AG09319 (cell line): ENCODE measurements at regions not wholly inside any gene's neighbourhood (a gene's known extent, or its start where the extent isn't known, plus 50 kb on each side); places are given as distances from the start of the nearest gene placed in this dataset.

Source experiments
- DNase-seq: peaks from one replicate; pipeline ENCODE4 v3.0.0-alpha.2; 2010; ENCODE audit warnings: low read depth; ENCODE audit errors: extremely low read depth
- TF ChIP-seq, protein P1 (sequence below): IDR thresholded peaks from 2 replicates; pipeline ENCODE4 v1.5.1; 2011; ENCODE audit warnings: low read depth, mild to moderate bottlenecking, inconsistent platforms, low read length, moderate library complexity

DNA sequence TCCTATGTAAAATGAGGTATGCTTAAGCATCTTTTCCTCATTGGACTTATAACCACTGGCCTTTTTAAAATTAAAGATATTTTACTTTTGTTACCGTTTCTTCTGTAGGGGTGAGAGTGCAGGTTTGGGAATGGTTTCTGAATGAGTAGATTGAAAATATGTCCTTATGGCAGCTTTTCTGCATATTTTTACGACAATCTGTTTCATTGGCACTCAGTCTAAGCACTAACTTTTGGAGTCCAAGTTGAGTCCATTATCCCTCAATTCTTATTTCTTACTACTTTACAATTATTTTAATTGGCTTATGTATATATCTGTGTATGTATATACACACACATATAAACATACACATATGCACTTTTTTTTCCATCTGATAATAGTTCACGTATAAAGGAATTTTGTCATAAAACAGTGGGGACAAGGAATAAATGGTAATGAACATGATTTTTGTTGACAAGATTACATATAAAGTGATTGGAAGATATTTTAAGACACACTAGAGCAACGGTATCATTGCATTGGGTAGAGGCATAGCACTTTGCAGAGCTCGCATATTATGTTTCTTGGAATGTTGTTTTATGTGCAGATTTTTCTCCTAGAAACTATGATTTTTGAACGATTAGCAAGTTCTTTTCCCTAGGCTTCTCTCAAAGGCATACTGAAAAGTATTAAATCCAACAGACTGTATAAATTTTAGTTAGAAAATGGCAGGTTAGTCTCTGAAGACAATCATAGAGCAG, 133.0 kb downstream of the FAT4 start:
- DNase-seq, result no peak
- TF ChIP-seq, protein P1, sequence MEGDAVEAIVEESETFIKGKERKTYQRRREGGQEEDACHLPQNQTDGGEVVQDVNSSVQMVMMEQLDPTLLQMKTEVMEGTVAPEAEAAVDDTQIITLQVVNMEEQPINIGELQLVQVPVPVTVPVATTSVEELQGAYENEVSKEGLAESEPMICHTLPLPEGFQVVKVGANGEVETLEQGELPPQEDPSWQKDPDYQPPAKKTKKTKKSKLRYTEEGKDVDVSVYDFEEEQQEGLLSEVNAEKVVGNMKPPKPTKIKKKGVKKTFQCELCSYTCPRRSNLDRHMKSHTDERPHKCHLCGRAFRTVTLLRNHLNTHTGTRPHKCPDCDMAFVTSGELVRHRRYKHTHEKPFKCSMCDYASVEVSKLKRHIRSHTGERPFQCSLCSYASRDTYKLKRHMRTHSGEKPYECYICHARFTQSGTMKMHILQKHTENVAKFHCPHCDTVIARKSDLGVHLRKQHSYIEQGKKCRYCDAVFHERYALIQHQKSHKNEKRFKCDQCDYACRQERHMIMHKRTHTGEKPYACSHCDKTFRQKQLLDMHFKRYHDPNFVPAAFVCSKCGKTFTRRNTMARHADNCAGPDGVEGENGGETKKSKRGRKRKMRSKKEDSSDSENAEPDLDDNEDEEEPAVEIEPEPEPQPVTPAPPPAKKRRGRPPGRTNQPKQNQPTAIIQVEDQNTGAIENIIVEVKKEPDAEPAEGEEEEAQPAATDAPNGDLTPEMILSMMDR, result no peak

DNA sequence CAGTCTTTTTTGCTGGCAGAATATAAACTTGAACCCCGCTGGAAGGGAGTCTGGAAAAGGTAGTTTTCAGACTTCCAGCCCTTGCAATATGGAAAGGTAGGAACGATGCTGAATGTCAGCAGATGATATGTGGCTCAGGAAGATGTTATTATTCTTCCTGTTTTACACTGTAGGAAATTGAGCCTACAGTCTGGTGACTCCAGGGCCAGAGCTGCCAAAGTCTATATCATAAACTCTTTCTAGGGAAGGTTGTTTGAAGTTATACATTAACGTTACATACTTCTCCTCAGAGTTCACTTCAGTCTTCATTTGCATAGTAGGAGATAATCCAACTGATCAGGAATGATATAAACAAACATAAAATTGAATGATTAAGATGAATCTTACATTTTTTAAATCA, 141.3 kb downstream of the FAT4 start:
- no peak for DNase-seq
- TF ChIP-seq, protein P1, result no peak

DNA sequence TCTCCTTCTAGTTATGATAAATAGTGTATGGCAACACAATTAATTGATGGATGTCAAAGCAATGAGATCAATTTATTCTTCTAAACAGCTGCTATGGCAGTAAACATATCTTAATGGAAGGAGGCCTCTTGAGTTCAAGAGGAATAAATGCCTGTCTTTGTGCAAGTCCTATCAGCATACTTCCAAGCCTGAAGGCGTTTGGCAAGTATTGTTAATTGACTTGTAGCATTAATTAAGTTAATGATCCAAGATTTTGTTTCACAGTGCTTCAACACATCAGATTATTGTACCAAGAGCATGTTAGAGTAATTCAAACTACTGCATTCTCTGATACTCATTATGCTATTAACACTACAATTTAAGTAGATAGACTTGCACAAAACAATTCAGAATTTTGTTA, 144.8 kb downstream of the FAT4 start:
- TF ChIP-seq, protein P1, result no peak
- no peak for DNase-seq

DNA sequence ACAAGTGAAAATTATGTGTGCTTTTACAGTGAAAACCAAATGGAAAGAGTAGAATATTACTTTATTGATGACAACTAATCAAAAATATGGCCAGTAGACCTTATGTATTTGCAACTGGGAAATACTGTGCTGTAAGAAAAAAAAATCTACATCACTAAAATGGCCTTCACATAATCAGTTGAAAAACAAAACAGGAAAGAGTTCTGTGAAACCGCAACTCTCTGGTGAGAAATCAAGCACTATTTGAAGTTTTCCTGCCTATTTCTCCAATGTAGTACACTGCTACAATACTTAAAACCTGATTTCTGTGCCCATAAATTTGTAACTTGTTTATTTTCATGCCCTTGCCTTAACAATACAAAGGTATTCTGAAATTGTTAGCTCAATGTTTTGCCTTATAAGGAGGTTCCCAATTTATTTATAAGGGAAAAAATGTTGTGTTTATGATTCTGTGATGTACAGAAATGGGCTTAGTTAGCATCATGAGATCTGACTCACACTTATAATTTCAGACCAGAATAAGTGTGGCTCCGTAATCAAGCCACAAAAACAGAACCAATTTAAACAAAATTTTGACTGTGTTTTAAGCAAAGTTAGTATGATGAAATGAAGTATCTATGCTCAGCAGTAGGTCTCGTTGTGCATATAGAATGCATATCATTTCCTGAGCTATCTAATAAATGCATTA, 147.1 kb downstream of the FAT4 start:
- DNase-seq, result no peak
- TF ChIP-seq, protein P1, result no peak

DNA sequence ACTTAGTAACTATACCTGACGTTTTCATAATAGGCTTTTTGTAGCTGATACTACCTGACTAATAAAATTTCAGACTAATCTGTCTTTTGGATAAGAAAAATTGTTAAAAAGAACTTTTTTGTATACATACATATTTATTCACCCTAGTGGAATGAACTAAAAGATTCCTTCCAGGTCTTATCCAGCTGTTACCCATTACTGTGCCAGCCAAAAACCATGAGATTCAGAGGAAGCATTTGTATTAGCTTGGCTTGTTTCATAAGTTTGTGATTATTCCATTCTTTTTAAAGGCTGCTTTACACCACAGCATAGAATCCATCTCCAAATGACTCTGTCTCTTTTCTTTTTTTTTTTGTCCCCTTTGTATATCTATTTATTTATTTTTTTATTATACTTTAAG, 149.4 kb downstream of the FAT4 start:
- TF ChIP-seq, protein P1, result no peak
- peak; percentile 18 for DNase-seq

DNA sequence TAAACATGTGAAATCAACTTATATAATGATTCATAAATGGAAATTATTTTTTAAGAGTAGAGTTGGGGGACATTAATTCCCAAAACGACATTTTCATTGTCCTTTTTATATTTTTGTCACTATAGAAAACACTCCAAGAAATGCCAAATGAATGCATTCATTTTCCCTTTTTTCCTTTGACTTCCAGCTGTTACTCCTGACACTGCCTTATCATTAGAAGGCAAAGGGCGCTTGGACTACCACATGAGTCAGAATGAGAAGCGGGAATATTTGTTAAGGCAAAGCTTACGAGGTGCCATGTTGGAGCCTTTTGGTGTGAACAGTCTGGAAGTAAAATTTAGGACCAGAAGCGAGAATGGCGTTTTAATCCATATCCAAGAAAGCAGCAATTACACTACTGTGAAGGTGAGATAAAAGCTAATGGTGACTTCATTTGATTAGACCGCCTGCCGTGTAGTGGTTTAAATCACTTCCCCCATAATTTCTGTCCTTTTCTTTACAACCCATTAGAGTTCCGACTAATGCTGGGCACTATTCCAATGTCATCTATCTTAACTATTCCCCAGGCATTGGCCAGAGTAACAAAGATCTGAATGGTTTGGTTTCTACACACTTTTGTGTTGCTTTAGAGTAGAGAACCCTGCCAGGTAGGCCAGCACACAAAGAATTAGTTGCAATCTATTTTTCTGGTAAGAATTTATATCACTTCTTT, 166.7 kb downstream of the FAT4 start:
- no peak for DNase-seq
- TF ChIP-seq, protein P1, result no peak

DNA sequence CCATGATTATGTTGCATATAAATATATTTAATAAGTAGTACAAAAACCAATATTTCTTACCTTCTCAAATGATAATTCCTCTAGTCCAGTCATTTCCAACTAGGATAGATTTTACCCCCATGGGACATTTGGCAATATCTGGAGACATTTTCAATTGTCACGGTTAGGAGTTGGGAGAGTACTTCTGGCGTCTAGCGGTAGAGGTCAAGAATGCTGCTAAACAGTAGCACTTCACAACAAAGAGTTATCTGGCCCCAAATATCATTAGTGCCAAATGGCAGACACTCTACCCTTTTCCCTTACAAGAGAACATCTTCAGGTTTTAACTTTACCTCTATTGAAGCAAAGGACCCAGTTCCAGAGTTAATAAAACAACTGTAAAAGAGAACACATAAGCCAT, 168.1 kb downstream of the FAT4 start:
- TF ChIP-seq, protein P1, result no peak
- DNase-seq, result no peak
